Osteocyte (in vitro differentiated cells): ENCODE measurements at regions not wholly inside any gene's neighbourhood (a gene's known extent, or its start where the extent isn't known, plus 50 kb on each side); places are given as distances from the start of the nearest gene placed in this dataset.

ENCODE experiments used
- DNase-seq: peaks from one replicate; pipeline ENCODE4 v3.0.0; 2021; ENCODE audit warnings: mixed read lengths; ENCODE audit not compliant: unreplicated experiment; ENCODE audit errors: extremely low spot score
- H3K27ac Mint-ChIP-seq: one replicate; pipeline ENCODE4 v1.8.0; 2021; ENCODE audit warnings: mild to moderate bottlenecking, mixed read lengths; ENCODE audit not compliant: unreplicated experiment
- H3K27me3 Mint-ChIP-seq: one replicate; pipeline ENCODE4 v1.8.0; 2021; ENCODE audit warnings: mixed read lengths; ENCODE audit not compliant: unreplicated experiment
- H3K36me3 Mint-ChIP-seq: one replicate; pipeline ENCODE4 v1.8.0; 2021; ENCODE audit warnings: mixed read lengths; ENCODE audit not compliant: unreplicated experiment
- H3K4me1 Mint-ChIP-seq: one replicate; pipeline ENCODE4 v1.8.0; 2021; ENCODE audit warnings: mixed read lengths; ENCODE audit not compliant: unreplicated experiment
- H3K4me3 Mint-ChIP-seq: one replicate; pipeline ENCODE4 v1.8.0; 2021; ENCODE audit warnings: mild to moderate bottlenecking, moderate library complexity, mixed read lengths; ENCODE audit not compliant: unreplicated experiment
- H3K9me3 Mint-ChIP-seq: one replicate; pipeline ENCODE4 v1.8.0; 2021; ENCODE audit warnings: mixed read lengths; ENCODE audit not compliant: unreplicated experiment
- CTCF ChIP-seq: fragments of 200-600 bp; sonication (generic); IDR thresholded peaks from 2 replicates; pipeline ENCODE4 v1.5.0; 2021; ENCODE audit warnings: antibody characterized with exemption, mild to moderate bottlenecking, moderate library complexity

GRCh38 chr7:51693258-51693657 is 376.6 kb upstream of the COBL start:
- no peak overlapping the region for H3K4me3 Mint-ChIP-seq
- peaks cover 30% of the 10 kb centered on the region for H3K9me3 Mint-ChIP-seq
- no peak overlapping the region for H3K27ac Mint-ChIP-seq
- no peaks in the 10 kb centered on the region for H3K36me3 Mint-ChIP-seq
- no peaks in the 10 kb centered on the region for H3K4me1 Mint-ChIP-seq
- no peak for DNase-seq
- TF ChIP-seq CTCF = no peak
- no peaks in the 10 kb centered on the region for H3K27me3 Mint-ChIP-seq

GRCh38 chr7:51689547-51689946 is 372.9 kb upstream of the COBL start:
- Mint-ChIP-seq H3K27ac (no peak overlapping the region), H3K4me1 (no peaks in the 10 kb centered on the region), H3K4me3 (no peak overlapping the region), H3K36me3 (no peaks in the 10 kb centered on the region), H3K9me3 (peaks cover 48% of the 10 kb centered on the region), H3K27me3 (no peaks in the 10 kb centered on the region)
- no peak for TF ChIP-seq CTCF
- no peak for DNase-seq

- Mint-ChIP-seq H3K36me3 (no peaks in the 10 kb centered on the region), H3K4me3 (no peak overlapping the region), H3K9me3 (peaks cover 49% of the 10 kb centered on the region), H3K27me3 (no peaks in the 10 kb centered on the region), H3K27ac (no peak overlapping the region), H3K4me1 (no peaks in the 10 kb centered on the region)
- no peak for DNase-seq
- no peak for TF ChIP-seq CTCF
Measured at GRCh38 chr7:51685794-51686193, 369.2 kb upstream of the COBL start.

GRCh38 chr7:51680594-51681399 is 364.2 kb upstream of the COBL start:
- no peak overlapping the region for H3K4me3 Mint-ChIP-seq
- DNase-seq = no peak
- no peaks in the 10 kb centered on the region for H3K27me3 Mint-ChIP-seq
- H3K4me1 Mint-ChIP-seq = no peaks in the 10 kb centered on the region
- peaks cover 52% of the 10 kb centered on the region for H3K9me3 Mint-ChIP-seq
- H3K27ac Mint-ChIP-seq = no peak overlapping the region
- no peaks in the 10 kb centered on the region for H3K36me3 Mint-ChIP-seq
- TF ChIP-seq CTCF = no peak

- Mint-ChIP-seq H3K4me3 (no peak overlapping the region), H3K36me3 (no peaks in the 10 kb centered on the region)
Measured at GRCh38 chr7:51679358-51679757, 362.7 kb upstream of the COBL start.

More at GRCh38 chr7:51679358-51679757, 362.7 kb upstream of the COBL start:
- no peak for DNase-seq
- H3K9me3 Mint-ChIP-seq = peaks cover 47% of the 10 kb centered on the region
- H3K27ac Mint-ChIP-seq = no peak overlapping the region
- no peak for TF ChIP-seq CTCF
- no peaks in the 10 kb centered on the region for H3K4me1 Mint-ChIP-seq
- no peaks in the 10 kb centered on the region for H3K27me3 Mint-ChIP-seq
